Natural killer cell treated with Interleukin-12 subunit alpha and Interleukin-12 subunit beta and Interleukin-15 and Interleukin-18, amount 100 ng/mL, for 72 hours (primary cell): ENCODE measurements at regions not wholly inside any gene's neighbourhood (a gene's known extent, or its start where the extent isn't known, plus 50 kb on each side); places are given as distances from the start of the nearest gene placed in this dataset.
A peak's percentile ranks its signal among the peaks of the same experiment; 100 is the strongest.

Source experiments
- ATAC-seq, 2 donors: fragments of 150-1000 bp; cut with Tn5 transposase in 1 of 2; sonication (Bioruptor Pico), chemical (Tn5 transposase) in 1 of 2; 2 replicates each; pipeline ENCODE4 v1.10.0; 2021
- DNase-seq: peaks from one replicate; pipeline ENCODE4 v3.0.0; 2022; ENCODE audit warnings: low spot score
- H3K27ac Mint-ChIP-seq, 2 donors: 1 replicate in 1 of 2; 2 replicates in 1 of 2; pipeline ENCODE4 v1.8.0; 2022; ENCODE audit warnings: mixed read lengths in 2 of 2, mild to moderate bottlenecking in 1 of 2, moderate library complexity in 1 of 2
- H3K27me3 Mint-ChIP-seq, 2 donors: 1 replicate in 1 of 2; 2 replicates in 1 of 2; pipeline ENCODE4 v1.8.0; 2022; ENCODE audit warnings: mixed read lengths in 2 of 2
- H3K36me3 Mint-ChIP-seq: one replicate; pipeline ENCODE4 v1.8.0; 2022; ENCODE audit warnings: mixed read lengths
- H3K4me1 Mint-ChIP-seq, 2 donors: 1 replicate in 1 of 2; 2 replicates in 1 of 2; pipeline ENCODE4 v1.8.0; 2022; ENCODE audit warnings: low read depth in 2 of 2, mixed read lengths in 2 of 2, mild to moderate bottlenecking in 1 of 2
- H3K4me3 Mint-ChIP-seq: one replicate; pipeline ENCODE4 v1.8.0; 2022; ENCODE audit warnings: mixed read lengths
- H3K9me3 Mint-ChIP-seq: 2 replicates; pipeline ENCODE4 v1.8.0; 2022; ENCODE audit warnings: mixed read lengths

- Mint-ChIP-seq H3K4me3 (no peak overlapping the region), H3K9me3 (no peaks in the 10 kb centered on the region), H3K27ac (no peak overlapping the region), H3K36me3 (no peaks in the 10 kb centered on the region), H3K4me1 (no peaks in the 10 kb centered on the region), H3K27me3 (peaks cover 9 to 15% of the 10 kb centered on the region in 2 donors)
- no peak for DNase-seq
- ATAC-seq, result no peak
These were observed 58.6 kb downstream of the LIG4 start for GRCh38 chr13:108156749-108157148.

- Mint-ChIP-seq H3K27me3 (peaks cover 9 to 14% of the 10 kb centered on the region in 2 donors), H3K27ac (no peak overlapping the region), H3K4me3 (no peak overlapping the region), H3K9me3 (no peaks in the 10 kb centered on the region), H3K4me1 (no peaks in the 10 kb centered on the region), H3K36me3 (no peaks in the 10 kb centered on the region)
- ATAC-seq (no peak), DNase-seq (peak; percentile 63)
These were observed 59.9 kb downstream of the LIG4 start for GRCh38 chr13:108155185-108156106.

- H3K9me3 Mint-ChIP-seq, result no peaks in the 10 kb centered on the region
- ATAC-seq, result no peak
- H3K27me3 Mint-ChIP-seq, result peaks cover 9% of the 10 kb centered on the region in 2 donors
These were observed 60.9 kb downstream of the LIG4 start for GRCh38 chr13:108154421-108154858.

GRCh38 chr13:108146642-108147041 is 68.7 kb downstream of the LIG4 start:
- no peak overlapping the region for H3K27ac Mint-ChIP-seq
- H3K4me3 Mint-ChIP-seq, result no peak overlapping the region
- no peak for DNase-seq
- peaks cover 4 to 18% of the 10 kb centered on the region in 2 donors for H3K27me3 Mint-ChIP-seq
- H3K9me3 Mint-ChIP-seq, result peaks cover 8% of the 10 kb centered on the region
- H3K4me1 Mint-ChIP-seq, result peaks cover 0 to 3% of the 10 kb centered on the region in 2 donors
- no peaks in the 10 kb centered on the region for H3K36me3 Mint-ChIP-seq
- no peak for ATAC-seq

More at GRCh38 chr13:108154421-108154858, 60.9 kb downstream of the LIG4 start:
- no peaks in the 10 kb centered on the region for H3K4me1 Mint-ChIP-seq
- H3K27ac Mint-ChIP-seq, result no peak overlapping the region
- H3K36me3 Mint-ChIP-seq, result no peaks in the 10 kb centered on the region
- DNase-seq, result no peak
- no peak overlapping the region for H3K4me3 Mint-ChIP-seq

- H3K27me3 Mint-ChIP-seq, result peaks cover 4 to 15% of the 10 kb centered on the region in 2 donors
- H3K36me3 Mint-ChIP-seq, result no peaks in the 10 kb centered on the region
- H3K4me1 Mint-ChIP-seq, result peaks cover 0 to 3% of the 10 kb centered on the region in 2 donors
- H3K4me3 Mint-ChIP-seq, result no peak overlapping the region
- no peak for DNase-seq
- no peak overlapping the region for H3K27ac Mint-ChIP-seq
- peaks cover 12% of the 10 kb centered on the region for H3K9me3 Mint-ChIP-seq
- ATAC-seq, result no peak
These were observed 72.5 kb downstream of the LIG4 start for GRCh38 chr13:108142702-108143436.

- no peaks in the 10 kb centered on the region for H3K36me3 Mint-ChIP-seq
- ATAC-seq, result no peak
- H3K4me1 Mint-ChIP-seq, result no peaks in the 10 kb centered on the region
These were observed 78.2 kb downstream of the LIG4 start for GRCh38 chr13:108137176-108137575.

GRCh38 chr13:108127406-108127805 is 87.9 kb downstream of the LIG4 start:
- Mint-ChIP-seq H3K4me1 (no peaks in the 10 kb centered on the region), H3K9me3 (peaks cover 4% of the 10 kb centered on the region), H3K36me3 (no peaks in the 10 kb centered on the region), H3K27ac (no peak overlapping the region), H3K27me3 (no peaks in the 10 kb centered on the region), H3K4me3 (no peak overlapping the region)
- DNase-seq (no peak), ATAC-seq (no peak)

More at GRCh38 chr13:108137176-108137575, 78.2 kb downstream of the LIG4 start:
- DNase-seq, result no peak
- peaks cover 4 to 12% of the 10 kb centered on the region in 2 donors for H3K27me3 Mint-ChIP-seq
- H3K4me3 Mint-ChIP-seq, result no peak overlapping the region
- no peak overlapping the region for H3K27ac Mint-ChIP-seq
- peaks cover 4% of the 10 kb centered on the region for H3K9me3 Mint-ChIP-seq

GRCh38 chr13:108126056-108126455 is 89.3 kb downstream of the LIG4 start:
- Mint-ChIP-seq H3K27me3 (no peaks in the 10 kb centered on the region), H3K9me3 (peaks cover 4% of the 10 kb centered on the region), H3K4me1 (no peaks in the 10 kb centered on the region), H3K4me3 (no peak overlapping the region), H3K27ac (no peak overlapping the region), H3K36me3 (no peaks in the 10 kb centered on the region)
- DNase-seq, result no peak
- no peak for ATAC-seq

- ATAC-seq (no peak), DNase-seq (no peak)
- no peaks in the 10 kb centered on the region for H3K27me3 Mint-ChIP-seq
- peaks cover 5% of the 10 kb centered on the region for H3K9me3 Mint-ChIP-seq
- no peaks in the 10 kb centered on the region for H3K36me3 Mint-ChIP-seq
- no peak overlapping the region for H3K27ac Mint-ChIP-seq
- no peak overlapping the region for H3K4me3 Mint-ChIP-seq
- no peaks in the 10 kb centered on the region for H3K4me1 Mint-ChIP-seq
These were observed 93.9 kb downstream of the LIG4 start for GRCh38 chr13:108121406-108121805.

- Mint-ChIP-seq H3K27me3 (no peaks in the 10 kb centered on the region), H3K4me3 (no peak overlapping the region), H3K9me3 (peaks cover 5% of the 10 kb centered on the region), H3K4me1 (no peaks in the 10 kb centered on the region), H3K27ac (no peak overlapping the region), H3K36me3 (no peaks in the 10 kb centered on the region)
- ATAC-seq (no peak), DNase-seq (no peak)
These were observed 94.5 kb downstream of the LIG4 start for GRCh38 chr13:108120856-108121255.

GRCh38 chr13:108120302-108120701 is 95.0 kb downstream of the LIG4 start:
- no peaks in the 10 kb centered on the region for H3K27me3 Mint-ChIP-seq
- H3K27ac Mint-ChIP-seq, result no peak overlapping the region
- H3K4me3 Mint-ChIP-seq, result no peak overlapping the region
- no peaks in the 10 kb centered on the region for H3K4me1 Mint-ChIP-seq
- ATAC-seq (no peak), DNase-seq (no peak)
- H3K9me3 Mint-ChIP-seq, result peaks cover 6% of the 10 kb centered on the region
- no peaks in the 10 kb centered on the region for H3K36me3 Mint-ChIP-seq

GRCh38 chr13:108115738-108116137 is 99.6 kb downstream of the LIG4 start:
- peaks cover 12% of the 10 kb centered on the region for H3K9me3 Mint-ChIP-seq
- no peaks in the 10 kb centered on the region for H3K27me3 Mint-ChIP-seq
- H3K4me3 Mint-ChIP-seq, result no peak overlapping the region
- ATAC-seq (no peak), DNase-seq (no peak)
- no peak overlapping the region for H3K27ac Mint-ChIP-seq
- H3K36me3 Mint-ChIP-seq, result no peaks in the 10 kb centered on the region
- H3K4me1 Mint-ChIP-seq, result no peaks in the 10 kb centered on the region

- ATAC-seq, result no peak
- Mint-ChIP-seq H3K4me1 (no peaks in the 10 kb centered on the region), H3K27ac (no peak overlapping the region), H3K27me3 (no peaks in the 10 kb centered on the region), H3K9me3 (peaks cover 7% of the 10 kb centered on the region), H3K4me3 (no peak overlapping the region), H3K36me3 (no peaks in the 10 kb centered on the region)
- DNase-seq, result no peak
These were observed 101.9 kb downstream of the LIG4 start for GRCh38 chr13:108113407-108113806.

- Mint-ChIP-seq H3K27ac (no peak overlapping the region), H3K4me1 (no peaks in the 10 kb centered on the region), H3K36me3 (no peaks in the 10 kb centered on the region), H3K9me3 (peaks cover 5% of the 10 kb centered on the region), H3K4me3 (no peak overlapping the region), H3K27me3 (no peaks in the 10 kb centered on the region)
- DNase-seq (no peak), ATAC-seq (no peak)
These were observed 110.6 kb downstream of the LIG4 start for GRCh38 chr13:108104736-108105135.
